PC-3 (cell line): ENCODE measurements at regions not wholly inside any gene's neighbourhood (a gene's known extent, or its start where the extent isn't known, plus 50 kb on each side); places are given as distances from the start of the nearest gene placed in this dataset.

Experiments used
- EZH2phosphoT487 ChIP-seq: fragments of 300-600 bp; sonication (generic); IDR thresholded peaks from 2 replicates; pipeline ENCODE4 v1.6.1; 2018; ENCODE audit warnings: mild to moderate bottlenecking, antibody characterized with exemption, low read length, borderline replicate concordance
- TF ChIP-seq, protein P1 (sequence below): fragments of 300-600 bp; sonication (generic); conservative IDR thresholded peaks from 2 replicates; pipeline ENCODE4 v1.5.1; 2017; ENCODE audit warnings: antibody characterized with exemption, low read depth, mild to moderate bottlenecking, low read length

DNA sequence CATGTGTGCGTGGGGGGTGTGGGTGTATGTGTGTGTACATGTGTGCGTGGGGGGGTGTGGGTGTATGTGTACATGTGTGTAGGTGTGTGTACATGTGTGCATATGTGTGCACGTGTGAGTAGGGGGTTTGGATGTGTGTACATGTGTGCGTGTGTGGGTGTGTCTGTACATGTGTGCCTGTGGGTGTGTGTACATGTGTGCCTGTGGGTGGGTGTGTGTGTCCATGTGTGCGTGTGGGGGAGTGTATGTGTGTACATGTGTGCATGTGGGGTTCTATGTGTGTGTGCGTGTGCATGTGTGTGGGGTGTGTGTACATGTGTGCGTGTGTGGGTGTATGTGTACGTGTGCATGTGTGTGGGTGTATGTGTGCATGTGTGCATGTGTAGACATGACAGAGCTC lies 129.1 kb downstream of the C16orf95 start:
- TF ChIP-seq, protein P1, sequence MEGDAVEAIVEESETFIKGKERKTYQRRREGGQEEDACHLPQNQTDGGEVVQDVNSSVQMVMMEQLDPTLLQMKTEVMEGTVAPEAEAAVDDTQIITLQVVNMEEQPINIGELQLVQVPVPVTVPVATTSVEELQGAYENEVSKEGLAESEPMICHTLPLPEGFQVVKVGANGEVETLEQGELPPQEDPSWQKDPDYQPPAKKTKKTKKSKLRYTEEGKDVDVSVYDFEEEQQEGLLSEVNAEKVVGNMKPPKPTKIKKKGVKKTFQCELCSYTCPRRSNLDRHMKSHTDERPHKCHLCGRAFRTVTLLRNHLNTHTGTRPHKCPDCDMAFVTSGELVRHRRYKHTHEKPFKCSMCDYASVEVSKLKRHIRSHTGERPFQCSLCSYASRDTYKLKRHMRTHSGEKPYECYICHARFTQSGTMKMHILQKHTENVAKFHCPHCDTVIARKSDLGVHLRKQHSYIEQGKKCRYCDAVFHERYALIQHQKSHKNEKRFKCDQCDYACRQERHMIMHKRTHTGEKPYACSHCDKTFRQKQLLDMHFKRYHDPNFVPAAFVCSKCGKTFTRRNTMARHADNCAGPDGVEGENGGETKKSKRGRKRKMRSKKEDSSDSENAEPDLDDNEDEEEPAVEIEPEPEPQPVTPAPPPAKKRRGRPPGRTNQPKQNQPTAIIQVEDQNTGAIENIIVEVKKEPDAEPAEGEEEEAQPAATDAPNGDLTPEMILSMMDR: no peak
- TF ChIP-seq EZH2phosphoT487: no peak
